T-helper 17 cell (primary cell): ENCODE measurements at regions not wholly inside any gene's neighbourhood (a gene's known extent, or its start where the extent isn't known, plus 50 kb on each side); places are given as distances from the start of the nearest gene placed in this dataset.
A peak's percentile ranks its signal among the peaks of the same experiment; 100 is the strongest.
"Not testable (repeated sequence)": the region's sequence is repeated elsewhere in the genome, so short reads cannot be mapped to it uniquely, and the experiment has no call there.

Experiments
- ATAC-seq: fragments of 150-1000 bp; cut with Tn5 transposase; 2 replicates; pipeline ENCODE4 v1.10.0; 2021; ENCODE audit warnings: mild to moderate bottlenecking, moderate library complexity
- DNase-seq, 3 donors: peaks; one replicate each; pipeline versions ENCODE4 v3.0.0 to v3.0.0-alpha.2; 2020 to 2021
- H3K9me3 ChIP-seq: one replicate; pipeline ENCODE4 v1.7.0; 2013; ENCODE audit warnings: low read length, mild to moderate bottlenecking; ENCODE audit not compliant: control insufficient read depth, poor library complexity, severe bottlenecking
- H3K27ac Mint-ChIP-seq: one replicate; pipeline ENCODE4 v1.8.0; 2022; ENCODE audit warnings: mild to moderate bottlenecking, moderate library complexity, mixed read lengths
- H3K27me3 Mint-ChIP-seq: one replicate; pipeline ENCODE4 v1.8.0; 2022; ENCODE audit warnings: mixed read lengths
- H3K36me3 Mint-ChIP-seq: one replicate; pipeline ENCODE4 v1.8.0; 2022; ENCODE audit warnings: low read depth, mixed read lengths
- H3K4me1 Mint-ChIP-seq: one replicate; pipeline ENCODE4 v1.8.0; 2022; ENCODE audit warnings: mild to moderate bottlenecking, mixed read lengths
- H3K4me3 Mint-ChIP-seq: one replicate; pipeline ENCODE4 v1.8.0; 2022; ENCODE audit warnings: mild to moderate bottlenecking, moderate library complexity, mixed read lengths

DNA sequence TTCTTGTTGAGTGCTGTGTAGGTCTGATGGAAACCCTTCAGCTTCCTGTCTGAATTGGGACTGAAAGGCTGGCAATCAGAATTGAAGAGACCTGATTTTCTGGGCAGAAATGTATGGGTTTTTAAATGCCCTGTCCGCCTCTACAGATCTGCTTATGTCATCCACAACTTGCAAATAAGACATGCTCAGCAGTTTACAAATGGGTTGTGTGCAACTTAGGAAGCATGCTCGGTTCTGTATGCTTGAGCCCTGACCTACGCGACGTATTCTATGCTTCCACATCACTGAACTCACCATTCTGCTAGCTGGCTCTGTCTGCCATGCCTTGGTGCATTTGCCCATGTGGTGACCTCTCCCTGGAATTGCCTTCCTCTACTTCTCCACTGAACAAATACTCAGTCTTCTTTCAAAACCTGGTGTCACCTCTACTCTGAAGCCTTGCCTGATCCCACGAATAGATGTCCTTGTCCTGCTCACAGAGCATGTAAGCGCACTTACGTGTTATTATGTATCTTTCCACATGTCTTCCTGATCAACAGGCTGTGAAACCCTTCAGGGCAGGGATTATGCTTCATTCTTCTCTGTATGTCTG lies 194.2 kb downstream of the ERCC6L2 start:
- DNase-seq (no peak), ATAC-seq (no peak)
- H3K36me3 Mint-ChIP-seq, result peaks cover 5% of the 10 kb centered on the region
- H3K27me3 Mint-ChIP-seq, result peaks cover 27% of the 10 kb centered on the region
- no peak overlapping the region for H3K27ac Mint-ChIP-seq
- no peak overlapping the region for H3K4me3 Mint-ChIP-seq
- no peaks in the 10 kb centered on the region for H3K9me3 ChIP-seq
- no peaks in the 10 kb centered on the region for H3K4me1 Mint-ChIP-seq

DNA sequence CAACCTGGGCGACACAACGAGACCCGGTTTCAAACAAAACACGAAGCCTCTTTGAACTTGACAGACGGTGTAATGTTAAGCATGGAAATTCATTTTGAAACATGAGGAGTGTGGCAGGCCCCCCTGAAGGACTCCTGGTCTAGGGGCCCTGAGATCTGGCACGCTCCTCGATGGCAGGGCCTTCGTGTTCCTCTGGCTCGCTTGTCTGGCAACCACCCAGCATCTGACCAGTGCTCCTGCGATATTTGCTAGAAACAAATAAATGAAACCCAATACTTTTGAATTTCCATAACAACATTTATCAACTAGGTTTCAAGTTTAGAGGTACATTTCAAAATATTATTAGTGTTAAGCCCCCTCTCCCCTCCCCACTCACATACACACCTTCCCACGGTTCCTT lies 193.0 kb downstream of the ERCC6L2 start:
- Mint-ChIP-seq H3K4me3 (no peak overlapping the region), H3K36me3 (peaks cover 3% of the 10 kb centered on the region), H3K27me3 (peaks cover 21% of the 10 kb centered on the region), H3K27ac (no peak overlapping the region), H3K4me1 (no peaks in the 10 kb centered on the region)
- ATAC-seq (no peak), DNase-seq (no peak)
- no peaks in the 10 kb centered on the region for H3K9me3 ChIP-seq

DNA sequence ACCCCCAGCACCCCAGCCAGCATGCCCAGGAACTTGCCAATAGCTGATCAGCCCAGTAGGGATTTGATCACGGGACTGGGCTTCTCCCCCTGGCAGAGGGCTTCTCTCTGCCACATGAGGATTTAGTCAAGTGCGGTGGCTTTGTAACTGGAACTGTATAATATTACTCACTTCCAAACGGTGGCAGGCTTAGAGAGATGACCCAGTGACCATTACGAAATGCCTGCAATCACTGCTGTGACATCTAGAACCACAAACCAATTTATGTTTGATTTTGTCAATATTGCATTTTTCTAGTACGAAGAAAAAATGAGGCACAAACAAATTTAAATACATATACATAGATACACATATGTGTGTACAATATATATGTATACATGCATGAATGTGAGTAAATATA lies 192.1 kb downstream of the ERCC6L2 start:
- peaks cover 3% of the 10 kb centered on the region for H3K36me3 Mint-ChIP-seq
- no peak for DNase-seq
- no peaks in the 10 kb centered on the region for H3K9me3 ChIP-seq
- no peak overlapping the region for H3K27ac Mint-ChIP-seq
- H3K4me3 Mint-ChIP-seq, result no peak overlapping the region
- peaks cover 21% of the 10 kb centered on the region for H3K27me3 Mint-ChIP-seq
- ATAC-seq, result no peak
- H3K4me1 Mint-ChIP-seq, result no peaks in the 10 kb centered on the region

DNA sequence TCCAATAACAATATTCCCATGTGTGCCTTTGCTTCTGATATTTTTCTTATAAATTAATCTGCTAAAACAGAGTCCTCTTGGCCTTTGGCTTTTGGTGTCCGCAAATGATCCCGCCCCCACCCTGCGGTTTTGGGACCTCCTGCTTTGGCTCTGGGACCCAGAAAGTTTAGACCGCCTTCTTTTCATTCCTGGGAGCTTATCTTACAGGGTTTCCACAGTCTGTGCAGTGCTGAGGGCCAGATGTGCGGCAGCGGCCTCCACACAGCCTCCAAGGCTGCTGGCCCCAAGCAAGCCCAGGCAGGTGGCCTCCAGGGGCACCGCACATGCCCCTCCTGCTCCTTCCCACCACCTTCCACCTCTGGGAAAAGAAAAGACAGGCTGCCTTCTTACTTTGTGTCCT lies 191.5 kb downstream of the ERCC6L2 start:
- peaks cover 3% of the 10 kb centered on the region for H3K36me3 Mint-ChIP-seq
- DNase-seq (no peak), ATAC-seq (no peak)
- no peaks in the 10 kb centered on the region for H3K9me3 ChIP-seq
- no peak overlapping the region for H3K27ac Mint-ChIP-seq
- no peak overlapping the region for H3K4me3 Mint-ChIP-seq
- peaks cover under 1% of the 10 kb centered on the region for H3K4me1 Mint-ChIP-seq
- H3K27me3 Mint-ChIP-seq, result peaks cover 18% of the 10 kb centered on the region

GRCh38 chr9:96065482-96066251 lies 190.2 kb downstream of the ERCC6L2 start:
- ATAC-seq, result no peak
- H3K4me3 Mint-ChIP-seq, result no peak overlapping the region
- H3K4me1 Mint-ChIP-seq, result peaks cover 3% of the 10 kb centered on the region
- peaks cover 15% of the 10 kb centered on the region for H3K27me3 Mint-ChIP-seq
- peaks cover 3% of the 10 kb centered on the region for H3K36me3 Mint-ChIP-seq
- no peak for DNase-seq
- no peaks in the 10 kb centered on the region for H3K9me3 ChIP-seq
- H3K27ac Mint-ChIP-seq, result no peak overlapping the region

DNA sequence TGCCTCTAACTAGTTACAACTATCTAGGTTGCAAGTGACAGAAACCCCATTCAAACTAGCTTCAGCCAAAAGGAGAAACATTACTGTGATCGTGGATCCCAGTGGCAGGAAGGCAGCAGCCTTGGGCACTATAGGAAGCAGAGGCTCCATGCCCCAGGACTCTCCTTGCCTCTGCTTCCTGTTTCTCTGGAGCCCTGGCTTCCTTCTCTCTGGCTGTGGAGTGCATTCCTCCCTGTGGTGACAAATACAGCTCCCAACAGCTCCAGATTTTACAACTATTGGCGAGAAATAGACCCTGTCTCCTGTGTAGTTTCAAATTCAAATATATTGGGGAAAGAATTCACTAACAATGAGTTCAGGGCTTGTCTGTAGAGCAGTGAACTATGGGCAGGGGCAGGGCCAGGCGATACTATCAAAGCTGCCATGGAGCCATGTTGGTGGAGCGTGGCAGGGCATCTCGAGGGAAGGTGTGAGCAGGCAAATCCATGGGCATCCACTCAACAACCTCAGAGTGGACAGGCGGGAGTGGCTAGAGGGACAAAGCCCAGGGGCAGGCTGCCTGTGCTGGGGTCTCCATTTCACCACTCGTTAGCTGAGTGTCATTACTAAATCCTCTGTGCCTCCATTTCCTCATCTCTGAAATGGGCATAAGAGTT lies 189.5 kb downstream of the ERCC6L2 start:
- peaks cover 15% of the 10 kb centered on the region for H3K27me3 Mint-ChIP-seq
- no peaks in the 10 kb centered on the region for H3K9me3 ChIP-seq
- no peak overlapping the region for H3K27ac Mint-ChIP-seq
- H3K4me3 Mint-ChIP-seq, result no peak overlapping the region
- no peak for DNase-seq
- peaks cover 3% of the 10 kb centered on the region for H3K36me3 Mint-ChIP-seq
- ATAC-seq, result no peak
- H3K4me1 Mint-ChIP-seq, result peaks cover 3% of the 10 kb centered on the region

- peak overlapping the region; percentile 62 for H3K27ac Mint-ChIP-seq
Observed at GRCh38 chr9:96062854-96063253, 187.4 kb downstream of the ERCC6L2 start.

GRCh38 chr9:96062031-96062430 lies 186.5 kb downstream of the ERCC6L2 start:
- DNase-seq (no peak), ATAC-seq (no peak)
- Mint-ChIP-seq H3K4me1 (peaks cover 5% of the 10 kb centered on the region), H3K27ac (peak overlapping the region; percentile 47), H3K36me3 (peaks cover 3% of the 10 kb centered on the region), H3K27me3 (peaks cover 2% of the 10 kb centered on the region), H3K4me3 (no peak overlapping the region)
- H3K9me3 ChIP-seq, result no peaks in the 10 kb centered on the region

More at GRCh38 chr9:96062854-96063253, 187.4 kb downstream of the ERCC6L2 start:
- H3K9me3 ChIP-seq, result no peaks in the 10 kb centered on the region
- H3K4me3 Mint-ChIP-seq, result no peak overlapping the region
- no peak for DNase-seq
- peaks cover 7% of the 10 kb centered on the region for H3K27me3 Mint-ChIP-seq
- peaks cover 5% of the 10 kb centered on the region for H3K4me1 Mint-ChIP-seq
- no peak for ATAC-seq
- H3K36me3 Mint-ChIP-seq, result peaks cover 3% of the 10 kb centered on the region

DNA sequence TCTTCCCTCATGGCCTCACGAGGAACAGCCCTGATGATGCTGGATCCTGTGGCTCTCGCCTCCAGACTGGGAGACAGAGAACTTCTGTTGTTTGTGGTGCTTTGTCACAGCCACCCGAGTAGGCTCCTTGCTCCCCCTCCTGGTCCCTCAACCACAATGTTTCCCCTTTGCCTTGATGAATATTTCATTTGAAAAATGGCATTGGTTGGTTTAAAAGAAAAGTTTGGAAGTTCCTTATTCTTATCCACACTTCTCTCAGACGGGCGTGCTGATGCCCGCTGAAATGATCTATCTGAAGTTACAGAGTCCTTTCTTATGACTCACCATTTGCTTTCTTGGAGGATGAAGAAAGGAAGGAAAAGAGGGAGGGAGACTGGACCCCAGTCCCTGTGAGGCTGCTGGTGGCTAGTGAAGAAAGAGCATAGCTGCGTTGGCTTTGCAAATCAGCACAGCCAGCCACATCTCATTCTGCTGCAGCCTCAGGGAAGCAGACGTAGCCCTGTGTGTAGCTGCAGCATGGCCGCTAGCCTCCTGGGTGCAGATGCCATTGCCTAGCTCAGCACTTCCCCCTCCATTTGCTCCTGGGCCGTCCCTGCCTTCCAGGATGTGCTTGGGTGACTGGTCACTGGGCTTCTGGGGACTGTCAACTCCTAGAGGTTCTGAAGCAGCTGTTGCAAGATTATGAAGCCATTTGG lies 185.9 kb downstream of the ERCC6L2 start:
- H3K4me3 Mint-ChIP-seq, result no peak overlapping the region
- no peaks in the 10 kb centered on the region for H3K9me3 ChIP-seq
- ATAC-seq, result peak; percentile 59
- peaks cover under 1% of the 10 kb centered on the region for H3K36me3 Mint-ChIP-seq
- peak in 1 of 3 donors; percentile 16 for DNase-seq
- H3K27ac Mint-ChIP-seq, result peak overlapping the region; percentile 67
- H3K4me1 Mint-ChIP-seq, result peaks cover 7% of the 10 kb centered on the region
- no peaks in the 10 kb centered on the region for H3K27me3 Mint-ChIP-seq

DNA sequence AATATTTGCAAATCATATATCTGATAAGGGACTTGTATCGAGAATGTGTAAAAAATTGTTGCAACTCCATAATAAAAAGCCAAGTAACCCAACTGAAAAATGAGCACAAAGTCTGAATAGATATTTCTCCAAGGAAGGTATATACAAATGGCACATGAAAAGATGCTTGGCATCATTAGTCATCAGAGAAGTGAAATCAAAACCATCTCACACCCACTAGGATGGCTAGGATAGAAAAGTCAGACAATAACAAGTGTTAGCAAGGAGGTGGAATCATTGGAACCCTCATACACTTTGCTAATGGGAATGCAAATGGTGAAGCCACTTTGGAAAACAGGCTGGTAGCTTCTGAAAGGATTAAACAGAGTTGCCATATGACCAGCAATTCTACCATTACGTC lies 182.7 kb downstream of the ERCC6L2 start:
- no peaks in the 10 kb centered on the region for H3K27me3 Mint-ChIP-seq
- ATAC-seq, result no peak
- H3K27ac Mint-ChIP-seq, result no peak overlapping the region
- no peaks in the 10 kb centered on the region for H3K36me3 Mint-ChIP-seq
- H3K9me3 ChIP-seq, result no peaks in the 10 kb centered on the region
- DNase-seq, result no peak
- no peak overlapping the region for H3K4me3 Mint-ChIP-seq
- peaks cover 7% of the 10 kb centered on the region for H3K4me1 Mint-ChIP-seq

DNA sequence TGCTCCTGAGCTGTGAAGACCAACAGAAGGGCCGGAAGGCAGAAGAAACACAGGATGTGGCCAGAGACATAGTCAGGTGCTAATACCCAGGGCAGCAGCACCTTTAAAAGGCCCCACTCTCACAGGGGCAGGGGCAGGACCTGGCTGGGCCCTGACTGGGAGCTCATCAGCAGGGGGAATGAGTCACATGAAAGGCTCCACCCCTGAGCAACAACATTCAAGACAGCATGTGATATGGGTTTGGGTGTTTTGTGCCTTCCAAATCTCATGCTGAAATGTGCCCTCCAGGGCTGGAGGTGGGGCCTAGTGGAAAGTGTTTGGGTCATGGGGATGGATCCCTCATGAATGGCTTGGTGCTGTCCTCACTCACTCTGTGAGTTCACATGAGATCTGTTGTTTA lies 181.7 kb downstream of the ERCC6L2 start:
- H3K9me3 ChIP-seq, result no peaks in the 10 kb centered on the region
- peak overlapping the region; percentile 4 for H3K27ac Mint-ChIP-seq
- H3K4me3 Mint-ChIP-seq, result no peak overlapping the region
- H3K4me1 Mint-ChIP-seq, result peaks cover 7% of the 10 kb centered on the region
- H3K36me3 Mint-ChIP-seq, result no peaks in the 10 kb centered on the region
- DNase-seq, result no peak
- no peaks in the 10 kb centered on the region for H3K27me3 Mint-ChIP-seq
- no peak for ATAC-seq

- Mint-ChIP-seq H3K27ac (peak overlapping the region; percentile 4), H3K36me3 (no peaks in the 10 kb centered on the region)
Observed at GRCh38 chr9:96056226-96056625, 180.7 kb downstream of the ERCC6L2 start.

DNA sequence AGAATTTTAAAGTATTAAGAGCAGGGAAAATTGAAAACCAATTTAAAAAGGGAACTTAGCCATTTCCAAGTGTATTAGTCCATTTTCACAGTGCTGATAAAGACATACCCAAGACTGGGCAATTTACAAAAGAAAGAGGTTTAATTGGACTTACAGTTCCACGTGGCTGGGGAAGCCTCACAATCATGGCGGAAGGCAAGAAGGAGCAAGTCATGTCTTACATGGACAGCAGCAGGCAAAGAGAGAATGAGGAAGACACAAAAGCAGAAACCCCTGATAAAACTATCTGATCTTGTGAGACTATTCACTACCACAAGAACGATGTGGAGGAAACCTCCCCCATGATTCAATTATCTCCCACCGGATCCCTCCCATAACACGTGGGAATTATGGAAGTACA lies 178.8 kb downstream of the ERCC6L2 start:
- not testable (repeated sequence) for H3K27ac Mint-ChIP-seq, H3K27me3 Mint-ChIP-seq, ATAC-seq, H3K9me3 ChIP-seq, H3K36me3 Mint-ChIP-seq, H3K4me1 Mint-ChIP-seq, H3K4me3 Mint-ChIP-seq, DNase-seq

More at GRCh38 chr9:96056226-96056625, 180.7 kb downstream of the ERCC6L2 start:
- H3K27me3 Mint-ChIP-seq, result no peaks in the 10 kb centered on the region
- DNase-seq, result no peak
- ATAC-seq, result no peak
- no peak overlapping the region for H3K4me3 Mint-ChIP-seq
- no peaks in the 10 kb centered on the region for H3K9me3 ChIP-seq
- peaks cover 5% of the 10 kb centered on the region for H3K4me1 Mint-ChIP-seq
